ENCODE measurements at regions not wholly inside any gene's neighbourhood (a gene's known extent, or its start where the extent isn't known, plus 50 kb on each side); places are given as distances from the start of the nearest gene placed in this dataset.

GRCh38 chr7:117973975-117974374 is 100.7 kb upstream of the CTTNBP2 start:
- TF ChIP-seq CTCF (IDR thresholded peaks at IDR 0.05) (no peak), POLR2A (IDR thresholded peaks at IDR 0.05) (no peak)
